OCI-LY3 (cell line): ENCODE measurements at regions not wholly inside any gene's neighbourhood (a gene's known extent, or its start where the extent isn't known, plus 50 kb on each side); places are given as distances from the start of the nearest gene placed in this dataset.

Source experiments
- H2AFZ ChIP-seq: fragments of 200-600, 300-600 bp; shearing (Covaris generic); 2 replicates; pipeline ENCODE4 v1.6.0; 2014; ENCODE audit warnings: antibody characterized with exemption, low read depth, low read length
- H3K27ac ChIP-seq: fragments of 200-600, 300-600 bp; sonication (generic); 2 replicates; pipeline ENCODE4 v1.5.1; 2014; ENCODE audit warnings: mild to moderate bottlenecking, low read length, moderate library complexity, mixed read lengths
- H3K27me3 ChIP-seq: fragments of 200-600, 300-600 bp; sonication (generic); 2 replicates; pipeline ENCODE4 v1.6.1; 2014; ENCODE audit warnings: low read depth, low read length, mixed read lengths
- H3K36me3 ChIP-seq: fragments of 200-600, 300-600 bp; sonication (generic); replicated peaks from 2 replicates; pipeline ENCODE3; 2014; ENCODE audit warnings: low read depth, low read length, mixed read lengths
- H3K4me1 ChIP-seq: fragments of 300-600, 200-600 bp; sonication (generic); 2 replicates; pipeline ENCODE4 v1.6.1; 2014; ENCODE audit warnings: low read length, mixed read lengths
- H3K4me2 ChIP-seq: fragments of 200-600, 300-600 bp; sonication (generic); 2 replicates; pipeline ENCODE4 v1.6.1; 2014; ENCODE audit warnings: low read length, mixed read lengths
- H3K4me3 ChIP-seq: fragments of 300-600, 200-600 bp; sonication (generic); 2 replicates; pipeline ENCODE4 v1.5.1; 2014; ENCODE audit warnings: antibody characterized with exemption, mild to moderate bottlenecking, low read length, moderate library complexity
- H3K79me2 ChIP-seq: fragments of 300-600, 200-600 bp; shearing (Covaris generic); 2 replicates; pipeline ENCODE4 v1.6.1; 2014; ENCODE audit warnings: mild to moderate bottlenecking, low read length, mixed read lengths
- H3K9ac ChIP-seq: fragments of 300-600, 200-600 bp; shearing (Covaris generic); 2 replicates; pipeline ENCODE4 v1.6.0; 2014; ENCODE audit warnings: mild to moderate bottlenecking, low read length, moderate library complexity
- H3K9me3 ChIP-seq: fragments of 200-600, 300-600 bp; shearing (Covaris generic); 2 replicates; pipeline ENCODE4 v1.6.1; 2014; ENCODE audit warnings: low read length, mixed read lengths; ENCODE audit not compliant: insufficient read depth
- H4K20me1 ChIP-seq: fragments of 200-600, 300-600 bp; sonication (generic); 2 replicates; pipeline ENCODE4 v1.6.1; 2016; ENCODE audit warnings: low read length, mixed read lengths; ENCODE audit not compliant: insufficient read depth
- EZH2phosphoT487 ChIP-seq: fragments of 200-600 bp; shearing (Covaris generic); IDR thresholded peaks from 2 replicates; pipeline ENCODE4 v1.6.1; 2018; ENCODE audit warnings: antibody characterized with exemption, mixed run types, low read depth
- TF ChIP-seq, protein P1 (sequence below): fragments of 200-600, 300-600 bp; sonication (generic); IDR thresholded peaks from 2 replicates; pipeline ENCODE4 v1.5.1; 2014; ENCODE audit warnings: antibody characterized with exemption, low read length, low read depth

DNA sequence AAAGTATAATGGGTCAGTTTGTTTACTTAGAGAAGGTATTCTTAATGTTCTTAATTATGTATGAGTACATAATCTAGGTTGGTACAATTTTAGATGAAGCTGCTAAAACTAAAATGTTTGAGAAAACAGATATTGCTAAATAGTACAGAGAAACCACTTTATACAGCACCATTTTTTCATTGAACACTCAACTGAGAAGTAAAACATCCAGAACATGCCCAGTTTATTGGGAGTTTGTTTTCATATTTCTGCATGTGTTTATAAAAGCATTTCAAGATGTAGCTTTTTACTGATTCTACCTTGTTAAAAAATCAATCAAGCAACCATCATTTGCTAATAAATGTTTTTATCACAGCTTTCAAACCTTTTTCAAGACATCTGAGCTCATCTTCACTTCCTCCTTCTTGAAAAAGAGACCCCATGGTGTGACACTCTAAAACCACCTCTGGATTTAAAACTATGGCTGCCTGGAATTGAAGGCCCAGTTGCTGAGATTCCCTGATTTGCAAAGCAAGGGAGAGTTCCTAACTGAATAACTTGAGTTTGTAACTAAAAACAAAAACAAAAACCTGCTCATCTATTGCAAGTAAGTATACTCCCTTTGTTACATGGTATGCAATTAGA is 585.9 kb downstream of the ZEB2 start:
- peak overlapping the region; percentile 86 for H3K4me2 ChIP-seq
- H2AFZ ChIP-seq, result peak overlapping the region; percentile 28
- H3K9ac ChIP-seq, result peak overlapping the region; percentile 83
- peaks cover 78% of the 10 kb centered on the region for H3K4me1 ChIP-seq
- peak overlapping the region; percentile 65 for H3K4me3 ChIP-seq
- TF ChIP-seq EZH2phosphoT487, result no peak
- TF ChIP-seq, protein P1, sequence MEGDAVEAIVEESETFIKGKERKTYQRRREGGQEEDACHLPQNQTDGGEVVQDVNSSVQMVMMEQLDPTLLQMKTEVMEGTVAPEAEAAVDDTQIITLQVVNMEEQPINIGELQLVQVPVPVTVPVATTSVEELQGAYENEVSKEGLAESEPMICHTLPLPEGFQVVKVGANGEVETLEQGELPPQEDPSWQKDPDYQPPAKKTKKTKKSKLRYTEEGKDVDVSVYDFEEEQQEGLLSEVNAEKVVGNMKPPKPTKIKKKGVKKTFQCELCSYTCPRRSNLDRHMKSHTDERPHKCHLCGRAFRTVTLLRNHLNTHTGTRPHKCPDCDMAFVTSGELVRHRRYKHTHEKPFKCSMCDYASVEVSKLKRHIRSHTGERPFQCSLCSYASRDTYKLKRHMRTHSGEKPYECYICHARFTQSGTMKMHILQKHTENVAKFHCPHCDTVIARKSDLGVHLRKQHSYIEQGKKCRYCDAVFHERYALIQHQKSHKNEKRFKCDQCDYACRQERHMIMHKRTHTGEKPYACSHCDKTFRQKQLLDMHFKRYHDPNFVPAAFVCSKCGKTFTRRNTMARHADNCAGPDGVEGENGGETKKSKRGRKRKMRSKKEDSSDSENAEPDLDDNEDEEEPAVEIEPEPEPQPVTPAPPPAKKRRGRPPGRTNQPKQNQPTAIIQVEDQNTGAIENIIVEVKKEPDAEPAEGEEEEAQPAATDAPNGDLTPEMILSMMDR, result no peak
- no peaks in the 10 kb centered on the region for H3K27me3 ChIP-seq
- peak overlapping the region; percentile 97 for H3K27ac ChIP-seq
- H4K20me1 ChIP-seq, result no peaks in the 10 kb centered on the region
- H3K79me2 ChIP-seq, result no peaks in the 10 kb centered on the region
- H3K36me3 ChIP-seq, result peaks cover 9% of the 10 kb centered on the region
- H3K9me3 ChIP-seq, result 0 out of 2 replicates have a peak, but pooled peaks cover 4% of the 10 kb centered on the region

DNA sequence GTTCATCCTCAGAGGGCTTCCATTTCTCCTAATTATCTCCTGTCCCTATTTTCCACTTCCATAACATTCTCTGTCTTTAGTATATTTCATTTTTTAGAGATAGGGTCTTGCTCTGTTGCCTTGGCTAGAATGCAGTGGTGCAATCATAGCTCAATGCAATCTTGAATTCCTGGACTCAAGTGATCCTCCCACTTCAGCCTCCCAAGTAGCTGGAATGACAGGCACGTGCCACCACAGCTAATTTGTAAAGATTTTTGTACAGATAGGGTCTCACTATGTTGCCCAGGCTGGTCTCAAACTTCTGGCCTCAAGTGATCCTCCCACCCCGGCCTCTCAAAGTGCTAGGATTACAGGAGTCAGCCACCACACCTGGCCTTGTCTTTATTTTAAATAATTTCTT is 589.0 kb downstream of the ZEB2 start:
- TF ChIP-seq EZH2phosphoT487, result no peak
- TF ChIP-seq, protein P1, result no peak
- Histone ChIP-seq H2AFZ (no peak overlapping the region), H3K9ac (no peak overlapping the region)

DNA sequence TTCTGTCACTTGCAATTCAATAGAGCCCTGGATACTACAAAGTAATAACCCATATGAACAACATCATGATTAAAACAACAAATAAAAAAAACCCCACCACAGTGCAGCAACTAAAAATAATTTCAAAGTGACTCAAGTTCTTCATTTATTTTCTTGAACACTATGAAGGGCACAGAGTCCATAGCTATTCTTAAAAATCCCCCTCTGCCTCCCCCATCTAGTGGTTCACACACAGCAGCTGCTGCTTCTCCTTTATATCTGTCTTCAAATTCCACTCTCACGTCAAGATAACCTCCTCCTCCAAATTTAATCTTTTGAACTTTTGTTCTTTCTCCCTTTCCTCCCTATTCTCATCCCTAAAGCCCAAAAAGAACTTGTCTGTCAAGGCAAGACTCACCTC is 591.3 kb downstream of the ZEB2 start:
- H3K36me3 ChIP-seq, result peaks cover 21% of the 10 kb centered on the region
- TF ChIP-seq, protein P1, result no peak
- TF ChIP-seq EZH2phosphoT487, result no peak
- H3K9ac ChIP-seq, result peak overlapping the region; percentile 56; the same call in 1 of the 2 replicates
- H3K4me3 ChIP-seq, result no peak overlapping the region
- H3K27ac ChIP-seq, result peak overlapping the region; percentile 75
- H3K79me2 ChIP-seq, result no peaks in the 10 kb centered on the region
- peak overlapping the region; percentile 54 for H3K4me2 ChIP-seq
- no peaks in the 10 kb centered on the region for H4K20me1 ChIP-seq
- H3K4me1 ChIP-seq, result peaks cover 68% of the 10 kb centered on the region
- peak overlapping the region; percentile 33; the same call in 1 of the 2 replicates for H2AFZ ChIP-seq
- no peaks in the 10 kb centered on the region for H3K27me3 ChIP-seq
- H3K9me3 ChIP-seq, result 0 out of 2 replicates have a peak, but pooled peaks cover 4% of the 10 kb centered on the region

More for the DNA sequence above, 589.0 kb downstream of the ZEB2 start:
- H3K79me2 ChIP-seq, result no peaks in the 10 kb centered on the region
- peaks cover 83% of the 10 kb centered on the region for H3K4me1 ChIP-seq
- 0 out of 2 replicates have a peak, but pooled peaks cover 4% of the 10 kb centered on the region for H3K9me3 ChIP-seq
- H3K27ac ChIP-seq, result no peak overlapping the region
- peaks cover 16% of the 10 kb centered on the region for H3K36me3 ChIP-seq
- no peak overlapping the region for H3K4me3 ChIP-seq
- no peak overlapping the region for H3K4me2 ChIP-seq
- H4K20me1 ChIP-seq, result no peaks in the 10 kb centered on the region
- H3K27me3 ChIP-seq, result no peaks in the 10 kb centered on the region

DNA sequence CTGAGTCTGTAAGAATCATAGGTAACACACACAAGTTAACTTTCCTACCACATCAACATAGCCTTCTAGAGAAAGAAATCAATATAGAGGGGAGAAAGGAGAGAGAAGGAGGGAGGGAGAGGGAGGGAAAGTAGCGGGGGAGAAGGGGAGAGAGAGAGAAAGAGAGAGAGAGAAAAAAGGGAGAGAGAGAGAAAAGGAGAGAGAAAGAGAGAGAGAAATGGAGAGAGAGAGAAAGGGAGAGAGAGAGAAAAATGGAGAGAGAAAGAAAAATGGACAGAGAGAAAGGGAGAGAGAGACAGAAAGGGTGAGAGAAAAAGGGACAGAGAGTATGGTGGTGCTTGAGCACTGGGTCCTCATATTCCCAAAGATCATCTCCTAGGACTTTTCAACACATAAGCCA is 591.7 kb downstream of the ZEB2 start:
- peak overlapping the region; percentile 56; the same call in 1 of the 2 replicates for H3K9ac ChIP-seq
- no peaks in the 10 kb centered on the region for H4K20me1 ChIP-seq
- H3K27me3 ChIP-seq, result no peaks in the 10 kb centered on the region
- peaks cover 64% of the 10 kb centered on the region for H3K4me1 ChIP-seq
- H3K27ac ChIP-seq, result peak overlapping the region; percentile 75
- peaks cover 21% of the 10 kb centered on the region for H3K36me3 ChIP-seq
- H3K9me3 ChIP-seq, result 0 out of 2 replicates have a peak, but pooled peaks cover 4% of the 10 kb centered on the region
- TF ChIP-seq EZH2phosphoT487, result no peak
- TF ChIP-seq, protein P1, result no peak
- H3K4me3 ChIP-seq, result no peak overlapping the region
- H3K79me2 ChIP-seq, result no peaks in the 10 kb centered on the region
- H2AFZ ChIP-seq, result peak overlapping the region; percentile 56; the same call in 1 of the 2 replicates
- H3K4me2 ChIP-seq, result peak overlapping the region; percentile 54
